ENCODE measurements at regions not wholly inside any gene's neighbourhood (a gene's known extent, or its start where the extent isn't known, plus 50 kb on each side); places are given as distances from the start of the nearest gene placed in this dataset.

DNA sequence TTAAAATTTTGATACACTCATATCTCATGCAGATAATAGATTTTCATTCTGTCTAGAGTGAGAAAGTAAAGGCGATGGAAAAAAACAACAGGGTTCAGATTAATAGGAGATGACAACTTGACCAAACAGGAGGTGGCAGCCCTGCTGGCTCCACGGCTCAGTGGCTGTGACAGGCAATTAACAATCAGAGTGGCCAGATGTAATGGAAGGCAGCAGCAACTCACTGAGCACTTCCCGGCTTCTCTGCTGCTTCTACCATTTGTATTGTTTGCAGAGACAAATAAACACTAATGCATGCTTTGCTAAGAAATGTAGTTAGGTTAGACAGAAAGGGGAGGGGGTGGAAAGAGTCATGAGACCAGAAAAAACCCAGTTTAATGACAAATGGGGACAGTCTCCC is 473.0 kb upstream of the SLC10A2 start:
- intact Hi-C loops (cut with DNase I; ENCODE audit: low total_unique reads): no loop called here
- Histone ChIP-seq H3K27me3 (no peaks in the 10 kb centered on the region), H3K27ac (no peak overlapping the region)

DNA sequence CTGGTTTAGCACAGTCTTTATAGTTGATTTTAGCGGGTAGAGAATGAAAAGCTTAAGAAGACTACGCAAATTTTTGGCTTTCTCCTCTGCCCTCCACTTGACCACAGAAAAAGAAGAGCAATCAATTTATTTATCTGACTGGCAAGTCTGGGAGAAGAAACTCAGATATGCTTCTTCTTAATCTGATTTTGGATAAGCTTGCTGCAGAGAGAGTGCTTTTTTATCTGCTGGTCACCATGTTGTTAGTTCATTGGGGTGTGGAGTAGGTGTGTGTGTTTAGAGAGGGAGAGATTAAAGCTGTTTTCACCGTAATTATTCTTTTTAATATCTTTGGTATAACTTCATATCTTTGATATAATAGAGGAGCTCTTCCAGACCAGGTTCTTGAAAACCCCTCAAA is 471.4 kb upstream of the SLC10A2 start:
- intact Hi-C loops (cut with DNase I; ENCODE audit: low total_unique reads): no loop called here

More for the DNA sequence above, 473.0 kb upstream of the SLC10A2 start:
- DNase-seq (ENCODE audit: low spot score in 2 of 2): no peak
- Histone ChIP-seq H3K4me3 (no peak overlapping the region), H3K36me3 (no peaks in the 10 kb centered on the region), H3K4me1 (no peaks in the 10 kb centered on the region), H3K9me3 (peaks cover 0 to 13% of the 10 kb centered on the region in 2 donors)
- TF ChIP-seq, protein P1, sequence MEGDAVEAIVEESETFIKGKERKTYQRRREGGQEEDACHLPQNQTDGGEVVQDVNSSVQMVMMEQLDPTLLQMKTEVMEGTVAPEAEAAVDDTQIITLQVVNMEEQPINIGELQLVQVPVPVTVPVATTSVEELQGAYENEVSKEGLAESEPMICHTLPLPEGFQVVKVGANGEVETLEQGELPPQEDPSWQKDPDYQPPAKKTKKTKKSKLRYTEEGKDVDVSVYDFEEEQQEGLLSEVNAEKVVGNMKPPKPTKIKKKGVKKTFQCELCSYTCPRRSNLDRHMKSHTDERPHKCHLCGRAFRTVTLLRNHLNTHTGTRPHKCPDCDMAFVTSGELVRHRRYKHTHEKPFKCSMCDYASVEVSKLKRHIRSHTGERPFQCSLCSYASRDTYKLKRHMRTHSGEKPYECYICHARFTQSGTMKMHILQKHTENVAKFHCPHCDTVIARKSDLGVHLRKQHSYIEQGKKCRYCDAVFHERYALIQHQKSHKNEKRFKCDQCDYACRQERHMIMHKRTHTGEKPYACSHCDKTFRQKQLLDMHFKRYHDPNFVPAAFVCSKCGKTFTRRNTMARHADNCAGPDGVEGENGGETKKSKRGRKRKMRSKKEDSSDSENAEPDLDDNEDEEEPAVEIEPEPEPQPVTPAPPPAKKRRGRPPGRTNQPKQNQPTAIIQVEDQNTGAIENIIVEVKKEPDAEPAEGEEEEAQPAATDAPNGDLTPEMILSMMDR (IDR thresholded peaks at IDR 0.05): no peak

DNA sequence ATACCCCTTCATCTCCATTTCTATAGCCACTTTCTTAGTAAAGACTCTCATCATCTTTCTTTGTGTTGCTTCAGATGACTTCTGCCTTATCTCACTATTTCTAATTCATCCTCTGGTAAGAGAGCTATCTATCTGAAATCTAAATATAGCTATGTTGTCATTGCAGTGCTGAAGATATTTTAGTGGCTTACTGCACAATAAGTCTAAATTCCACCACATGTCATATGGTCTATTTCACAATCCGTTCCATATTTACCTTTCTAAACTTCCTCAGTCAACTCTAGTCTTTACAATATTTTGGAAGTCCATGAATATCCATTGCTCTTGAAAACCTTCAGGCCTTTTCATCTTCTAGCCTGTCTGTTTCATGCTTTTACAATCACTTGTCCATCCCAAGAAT is 465.1 kb upstream of the SLC10A2 start:
- no peaks in the 10 kb centered on the region for H3K36me3 ChIP-seq
- no peak overlapping the region for H3K4me3 ChIP-seq
- no peaks in the 10 kb centered on the region for H3K9me3 ChIP-seq
- TF ChIP-seq POLR2A (IDR thresholded peaks at IDR 0.05): no peak
- TF ChIP-seq POLR2AphosphoS5 (IDR thresholded peaks at IDR 0.05): no peak
- TF ChIP-seq, protein P1 (IDR thresholded peaks at IDR 0.05): no peak
- no peaks in the 10 kb centered on the region for H3K27me3 ChIP-seq
- intact Hi-C loops (cut with DNase I; ENCODE audit: low total_unique reads): no loop called here
- H3K4me1 ChIP-seq: no peaks in the 10 kb centered on the region
- DNase-seq (ENCODE audit: low spot score in 2 of 2): no peak
- no peak overlapping the region for H3K27ac ChIP-seq

More for the DNA sequence above, 471.4 kb upstream of the SLC10A2 start:
- no peaks in the 10 kb centered on the region for H3K4me1 ChIP-seq
- no peak overlapping the region for H3K27ac ChIP-seq
- no peak overlapping the region for H3K4me3 ChIP-seq
- TF ChIP-seq, protein P1 (IDR thresholded peaks at IDR 0.05): no peak
- TF ChIP-seq POLR2A (IDR thresholded peaks at IDR 0.05) (no peak), POLR2AphosphoS5 (IDR thresholded peaks at IDR 0.05) (no peak)
- no peak for DNase-seq (ENCODE audit: low spot score in 2 of 2)
- no peaks in the 10 kb centered on the region for H3K27me3 ChIP-seq
- no peaks in the 10 kb centered on the region for H3K36me3 ChIP-seq
- no peaks in the 10 kb centered on the region for H3K9me3 ChIP-seq

DNA sequence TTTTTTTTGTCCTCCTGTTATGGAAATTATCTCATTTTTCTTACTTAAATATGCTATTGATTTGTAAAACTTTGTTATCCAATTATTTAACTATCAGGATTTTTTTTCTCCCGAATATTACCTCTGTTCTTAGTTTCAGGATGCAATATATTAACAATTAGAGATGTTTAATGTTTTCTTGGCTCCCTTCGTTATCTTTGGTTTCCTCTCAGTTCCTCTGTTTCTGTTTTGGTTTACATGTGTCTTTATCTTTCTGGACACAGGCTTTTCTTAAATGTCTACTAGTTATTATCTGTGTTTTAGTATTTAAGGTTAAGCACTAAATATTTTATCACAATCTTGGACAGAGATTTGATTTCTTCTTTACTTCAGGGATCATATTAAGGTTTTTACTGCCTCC is 462.2 kb upstream of the SLC10A2 start:
- Histone ChIP-seq H3K27me3 (no peaks in the 10 kb centered on the region), H3K36me3 (no peaks in the 10 kb centered on the region), H3K4me1 (no peaks in the 10 kb centered on the region), H3K4me3 (no peak overlapping the region), H3K27ac (no peak overlapping the region), H3K9me3 (no peaks in the 10 kb centered on the region)
- no peak for DNase-seq (ENCODE audit: low spot score in 2 of 2)
- intact Hi-C loops (cut with DNase I; ENCODE audit: low total_unique reads): no loop called here
- TF ChIP-seq POLR2A (IDR thresholded peaks at IDR 0.05): no peak
- no peak for TF ChIP-seq POLR2AphosphoS5 (IDR thresholded peaks at IDR 0.05)
- TF ChIP-seq, protein P1 (IDR thresholded peaks at IDR 0.05): no peak

DNA sequence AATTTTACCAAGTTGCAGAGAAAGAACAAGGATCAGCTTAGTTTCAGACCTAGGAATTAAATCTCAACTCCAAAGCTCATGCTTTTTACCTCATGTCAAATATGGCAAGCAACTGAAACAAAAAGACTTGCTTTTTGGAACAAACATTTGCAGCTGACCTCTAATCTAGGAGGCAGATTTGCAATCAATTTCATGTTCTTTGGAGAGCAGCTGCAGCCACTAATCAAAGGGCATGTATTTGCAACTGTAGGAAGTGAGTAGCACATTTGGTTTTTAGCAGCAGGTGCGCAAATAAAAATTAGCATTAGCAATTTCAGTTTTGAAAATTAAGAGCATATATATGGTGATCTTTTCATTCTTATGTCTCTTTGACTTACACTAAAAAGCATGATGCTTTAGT is 459.3 kb upstream of the SLC10A2 start:
- no peak overlapping the region for H3K27ac ChIP-seq
- H3K36me3 ChIP-seq: no peaks in the 10 kb centered on the region
- TF ChIP-seq, protein P1 (IDR thresholded peaks at IDR 0.05): no peak
- no peak for TF ChIP-seq POLR2AphosphoS5 (IDR thresholded peaks at IDR 0.05)
- TF ChIP-seq POLR2A (IDR thresholded peaks at IDR 0.05): no peak
- intact Hi-C loops (cut with DNase I; ENCODE audit: low total_unique reads): no loop called here
- DNase-seq (ENCODE audit: low spot score in 2 of 2): no peak
- no peaks in the 10 kb centered on the region for H3K9me3 ChIP-seq
- no peaks in the 10 kb centered on the region for H3K27me3 ChIP-seq
- H3K4me1 ChIP-seq: no peaks in the 10 kb centered on the region
- H3K4me3 ChIP-seq: no peak overlapping the region

All from breast epithelium (tissue), 4 donors.